DMS153 (cell line): ENCODE measurements at regions not wholly inside any gene's neighbourhood (a gene's known extent, or its start where the extent isn't known, plus 50 kb on each side); places are given as distances from the start of the nearest gene placed in this dataset.
"Not testable (repeated sequence)": the region's sequence is repeated elsewhere in the genome, so short reads cannot be mapped to it uniquely, and the experiment has no call there.

Experiments
- DNase-seq: peaks from one replicate; lab custom pipeline; 2025; lab: John Stamatoyannopoulos, UW

- no peak for DNase-seq
These were observed 90.6 kb downstream of the ANXA2R start for GRCh38 chr5:42949348-42950115.

GRCh38 chr5:42948961-42949347, 91.2 kb downstream of the ANXA2R start:
- no peak for DNase-seq

- no peak for DNase-seq
These were observed 95.1 kb downstream of the ANXA2R start for GRCh38 chr5:42944989-42945388.

- DNase-seq = no peak
These were observed 96.0 kb downstream of the ANXA2R start for GRCh38 chr5:42943931-42944631.

GRCh38 chr5:42940853-42941252, 99.3 kb downstream of the ANXA2R start:
- DNase-seq = no peak

GRCh38 chr5:42932011-42932410, 108.1 kb downstream of the ANXA2R start:
- not testable (repeated sequence) for DNase-seq

GRCh38 chr5:42931451-42931850, 108.7 kb downstream of the ANXA2R start:
- DNase-seq = not testable (repeated sequence)

GRCh38 chr5:42930934-42931333, 109.2 kb downstream of the ANXA2R start:
- no peak for DNase-seq

GRCh38 chr5:42929871-42930270, 110.2 kb downstream of the ANXA2R start:
- no peak for DNase-seq

- no peak for DNase-seq
These were observed 112.4 kb downstream of the ANXA2R start for GRCh38 chr5:42927730-42928129.

GRCh38 chr5:42924686-42925085, 113.0 kb upstream of the SELENOP start:
- no peak for DNase-seq

GRCh38 chr5:42924226-42924625, 112.5 kb upstream of the SELENOP start:
- DNase-seq = no peak

GRCh38 chr5:42923710-42924109, 112.0 kb upstream of the SELENOP start:
- no peak for DNase-seq

GRCh38 chr5:42919600-42919999, 107.9 kb upstream of the SELENOP start:
- no peak for DNase-seq

GRCh38 chr5:42915306-42915866, 103.7 kb upstream of the SELENOP start:
- no peak for DNase-seq

GRCh38 chr5:42912184-42912798, 100.6 kb upstream of the SELENOP start:
- DNase-seq = peak; percentile 57

- DNase-seq = peak; percentile 81
These were observed 97.1 kb upstream of the SELENOP start for GRCh38 chr5:42908509-42909488.

GRCh38 chr5:42908086-42908485, 96.4 kb upstream of the SELENOP start:
- DNase-seq = no peak

GRCh38 chr5:42905827-42906226, 94.1 kb upstream of the SELENOP start:
- no peak for DNase-seq

GRCh38 chr5:42900734-42901133, 89.0 kb upstream of the SELENOP start:
- DNase-seq = no peak

GRCh38 chr5:42898760-42899159, 87.1 kb upstream of the SELENOP start:
- no peak for DNase-seq

- no peak for DNase-seq
These were observed 84.8 kb upstream of the SELENOP start for GRCh38 chr5:42896523-42896922.
